ENCODE measurements at regions not wholly inside any gene's neighbourhood (a gene's known extent, or its start where the extent isn't known, plus 50 kb on each side); places are given as distances from the start of the nearest gene placed in this dataset.

- Histone ChIP-seq H3K9me3 (no peaks in the 10 kb centered on the region), H3K4me3 (replicated peaks in 1 of 3) (no peak overlapping the region), H3K36me3 (no peaks in the 10 kb centered on the region), H3K4me1 (no peaks in the 10 kb centered on the region), H3K27ac (no peak overlapping the region), H3K27me3 (no peaks in the 10 kb centered on the region)
- intact Hi-C loops (cut with DNase I) = no loop called here
- 80 to 86% methylated on average over 4 of the region's 4 CpGs for WGBS, 2 donors
- no peak for DNase-seq
- TF ChIP-seq POLR2A (IDR thresholded peaks at IDR 0.05) (no peak), CTCF (IDR thresholded peaks at IDR 0.05) (no peak)
Observed at GRCh38 chr3:33947272-33948195, 149.1 kb downstream of the PDCD6IP start.

GRCh38 chr3:33949074-33949473 is 150.6 kb downstream of the PDCD6IP start:
- Histone ChIP-seq H3K27me3 (no peaks in the 10 kb centered on the region), H3K4me3 (replicated peaks in 1 of 3) (no peak overlapping the region), H3K27ac (no peak overlapping the region), H3K36me3 (no peaks in the 10 kb centered on the region), H3K4me1 (no peaks in the 10 kb centered on the region), H3K9me3 (no peaks in the 10 kb centered on the region)
- WGBS, 2 donors = 58 to 63% methylated on average over 1 of the region's 1 CpG
- DNase-seq = no peak
- TF ChIP-seq CTCF (IDR thresholded peaks at IDR 0.05) = no peak
- no peak for TF ChIP-seq POLR2A (IDR thresholded peaks at IDR 0.05)
- intact Hi-C loops (cut with DNase I) = no loop called here

- no peaks in the 10 kb centered on the region for H3K9me3 ChIP-seq
- no peak for DNase-seq
- no peak for TF ChIP-seq POLR2A (IDR thresholded peaks at IDR 0.05)
- no peak for TF ChIP-seq CTCF (IDR thresholded peaks at IDR 0.05)
- H3K27me3 ChIP-seq = no peaks in the 10 kb centered on the region
- intact Hi-C loops (cut with DNase I) = no loop called here
- 91 to 92% methylated on average over 3 of the region's 3 CpGs for WGBS, 2 donors
- no peak overlapping the region for H3K4me3 ChIP-seq (replicated peaks in 1 of 3)
- H3K4me1 ChIP-seq = no peaks in the 10 kb centered on the region
- H3K27ac ChIP-seq = no peak overlapping the region
- no peaks in the 10 kb centered on the region for H3K36me3 ChIP-seq
Observed at GRCh38 chr3:33954956-33955355, 156.5 kb downstream of the PDCD6IP start.

GRCh38 chr3:33956206-33956605 is 157.8 kb downstream of the PDCD6IP start:
- no peak for DNase-seq
- 84 to 91% methylated on average over 2 of the region's 2 CpGs for WGBS, 2 donors
- H3K27ac ChIP-seq = no peak overlapping the region
- TF ChIP-seq POLR2A (IDR thresholded peaks at IDR 0.05) = no peak
- no peak for TF ChIP-seq CTCF (IDR thresholded peaks at IDR 0.05)
- H3K4me3 ChIP-seq (replicated peaks in 1 of 3) = no peak overlapping the region
- intact Hi-C loops (cut with DNase I) = no loop called here
- no peaks in the 10 kb centered on the region for H3K9me3 ChIP-seq
- H3K36me3 ChIP-seq = no peaks in the 10 kb centered on the region
- no peaks in the 10 kb centered on the region for H3K27me3 ChIP-seq
- H3K4me1 ChIP-seq = no peaks in the 10 kb centered on the region

GRCh38 chr3:33956776-33957175 is 158.3 kb downstream of the PDCD6IP start:
- intact Hi-C loops (cut with DNase I) = no loop called here
- 84 to 97% methylated on average over 4 of the region's 4 CpGs for WGBS, 2 donors
- Histone ChIP-seq H3K4me3 (replicated peaks in 1 of 3) (no peak overlapping the region), H3K27me3 (no peaks in the 10 kb centered on the region), H3K27ac (no peak overlapping the region), H3K4me1 (no peaks in the 10 kb centered on the region), H3K36me3 (no peaks in the 10 kb centered on the region), H3K9me3 (no peaks in the 10 kb centered on the region)
- DNase-seq = no peak
- no peak for TF ChIP-seq POLR2A (IDR thresholded peaks at IDR 0.05)
- TF ChIP-seq CTCF (IDR thresholded peaks at IDR 0.05) = no peak
